Muscle of leg (tissue), 3 donors: ENCODE measurements at regions not wholly inside any gene's neighbourhood (a gene's known extent, or its start where the extent isn't known, plus 50 kb on each side); places are given as distances from the start of the nearest gene placed in this dataset.

Source experiments
- DNase-seq: peaks from one replicate; pipeline ENCODE4 v3.0.0; 2013
- H3K27ac ChIP-seq: one replicate; pipeline ENCODE4 v1.5.1; 2013; ENCODE audit warnings: mild to moderate bottlenecking, low read length, control low read depth
- H3K27me3 ChIP-seq: one replicate; pipeline ENCODE4 v1.6.1; 2013; ENCODE audit warnings: low read length; ENCODE audit not compliant: control insufficient read depth, insufficient read depth
- H3K36me3 ChIP-seq: one replicate; pipeline ENCODE4 v1.6.1; 2013; ENCODE audit warnings: low read length; ENCODE audit not compliant: control insufficient read depth, insufficient read depth
- H3K4me1 ChIP-seq: one replicate; pipeline ENCODE4 v1.6.1; 2013; ENCODE audit warnings: low read length; ENCODE audit not compliant: control insufficient read depth, insufficient read depth
- H3K4me3 ChIP-seq: one replicate; pipeline ENCODE4 v1.5.1; 2013; ENCODE audit warnings: low read length, control low read depth
- H3K9me3 ChIP-seq: replicated peaks from 2 replicates; pipeline ENCODE4 v1.6.1; 2013; ENCODE audit warnings: low read depth, low read length; ENCODE audit not compliant: control insufficient read depth
- WGBS: methylation state at CpG from one replicate; pipeline ENCODE4 v1.1.5; 2013; ENCODE audit warnings: missing lambda C conversion rate; ENCODE audit not compliant: insufficient coverage; 5-methylcytosine and 5-hydroxymethylcytosine counted together

- no peaks in the 10 kb centered on the region for H3K4me1 ChIP-seq
- no peak overlapping the region for H3K4me3 ChIP-seq
- H3K27ac ChIP-seq = no peak overlapping the region
- peaks cover 3% of the 10 kb centered on the region for H3K9me3 ChIP-seq
- peak; percentile 12 for DNase-seq
- H3K27me3 ChIP-seq = no peaks in the 10 kb centered on the region
- H3K36me3 ChIP-seq = no peaks in the 10 kb centered on the region
Observed at GRCh38 chr13:83825676-83826075, 56.6 kb downstream of the SLITRK1 start.

DNA sequence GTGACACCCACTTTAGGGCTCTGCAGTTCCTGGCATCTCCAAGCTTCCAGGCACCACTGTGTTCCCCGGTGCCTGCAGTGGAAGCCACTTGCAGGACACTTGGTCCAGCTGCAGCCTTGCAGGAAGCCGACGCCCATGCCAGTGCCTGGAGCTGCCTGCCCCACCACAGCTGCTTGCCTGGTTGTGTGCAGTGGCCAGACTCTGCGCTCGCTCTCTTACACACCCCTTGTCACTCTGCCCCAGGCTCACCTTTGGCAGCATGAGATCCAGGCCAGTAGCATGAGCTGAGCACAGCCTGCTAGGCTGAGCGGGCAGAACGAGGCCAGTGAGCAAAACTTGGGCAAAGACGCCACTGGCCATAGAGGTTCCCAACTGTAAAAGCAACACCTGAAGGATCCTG, 57.7 kb downstream of the SLITRK1 start:
- peaks cover 3% of the 10 kb centered on the region for H3K9me3 ChIP-seq
- H3K4me3 ChIP-seq = no peak overlapping the region
- no peaks in the 10 kb centered on the region for H3K4me1 ChIP-seq
- WGBS = 92% methylated on average over 6 of the region's 8 CpGs
- H3K27ac ChIP-seq = no peak overlapping the region
- DNase-seq = no peak
- no peaks in the 10 kb centered on the region for H3K27me3 ChIP-seq
- no peaks in the 10 kb centered on the region for H3K36me3 ChIP-seq

DNA sequence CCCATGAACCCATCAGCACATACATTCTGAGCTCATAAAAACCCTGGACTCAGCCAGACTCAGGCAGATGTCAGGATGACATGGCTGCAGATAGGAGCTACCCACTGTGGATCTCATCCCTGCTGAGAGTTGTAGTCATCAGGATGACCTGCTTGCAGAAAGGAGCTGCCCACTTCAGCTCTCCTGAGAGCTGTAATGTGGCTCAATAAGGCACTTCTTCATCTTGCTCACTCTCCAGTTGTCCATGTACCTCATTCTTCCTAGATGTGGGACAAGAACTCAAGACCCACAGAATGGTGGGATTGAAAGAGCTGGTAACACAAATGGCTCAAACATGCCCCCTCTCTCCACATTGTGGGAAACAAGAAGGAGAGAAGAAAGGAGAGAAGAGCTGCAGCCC, 58.2 kb downstream of the SLITRK1 start:
- Histone ChIP-seq H3K4me1 (no peaks in the 10 kb centered on the region), H3K36me3 (no peaks in the 10 kb centered on the region), H3K4me3 (no peak overlapping the region), H3K9me3 (peaks cover 3% of the 10 kb centered on the region), H3K27me3 (no peaks in the 10 kb centered on the region), H3K27ac (no peak overlapping the region)
- DNase-seq = no peak

DNA sequence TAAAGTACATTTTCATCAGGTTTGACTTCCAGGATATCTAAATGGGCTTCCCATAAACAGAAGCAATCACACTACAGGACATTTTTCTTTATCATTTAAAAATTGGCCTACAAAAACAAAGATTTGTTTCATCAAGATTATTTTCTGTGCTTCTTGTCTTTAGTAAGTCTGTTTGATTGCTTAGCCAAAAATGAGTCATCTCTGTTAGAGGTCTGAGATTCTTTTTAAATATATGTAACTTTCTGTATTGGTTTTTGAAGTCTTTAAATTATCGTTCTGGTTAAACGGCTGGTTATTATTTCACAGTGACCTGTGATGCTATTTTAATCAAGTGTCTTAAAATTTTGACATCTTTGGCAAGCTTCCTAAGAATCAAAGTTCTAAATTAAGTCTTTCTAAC, 62.7 kb downstream of the SLITRK1 start:
- H3K9me3 ChIP-seq = peaks cover 3% of the 10 kb centered on the region
- no peak overlapping the region for H3K27ac ChIP-seq
- no peaks in the 10 kb centered on the region for H3K4me1 ChIP-seq
- DNase-seq = no peak
- H3K4me3 ChIP-seq = no peak overlapping the region
- no peaks in the 10 kb centered on the region for H3K36me3 ChIP-seq
- no CpG with 5 or more reads among the region's 2 CpGs for WGBS
- no peaks in the 10 kb centered on the region for H3K27me3 ChIP-seq

DNA sequence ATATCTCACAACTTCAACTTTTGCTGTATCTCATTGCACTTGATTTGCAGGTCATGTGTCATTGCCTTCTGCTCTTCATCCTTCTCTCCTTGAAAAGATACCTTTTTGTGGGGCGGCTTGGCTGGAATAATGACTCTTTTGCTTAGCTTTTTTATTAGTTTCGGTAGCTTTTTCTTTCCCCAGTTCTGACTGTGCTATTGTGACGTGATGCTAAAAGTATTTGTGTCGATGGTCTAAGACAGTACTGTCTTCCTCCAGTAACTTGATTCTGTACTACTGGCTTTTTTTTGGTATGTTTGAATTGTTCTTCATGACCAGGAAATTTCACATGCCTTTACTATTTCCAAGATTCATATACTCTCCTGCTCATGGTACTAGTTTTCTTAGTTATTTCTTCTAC, 63.1 kb downstream of the SLITRK1 start:
- no CpG with 5 or more reads among the region's 4 CpGs for WGBS
- H3K9me3 ChIP-seq = peaks cover 2% of the 10 kb centered on the region
- no peak overlapping the region for H3K27ac ChIP-seq
- no peaks in the 10 kb centered on the region for H3K36me3 ChIP-seq
- H3K4me3 ChIP-seq = no peak overlapping the region
- H3K27me3 ChIP-seq = no peaks in the 10 kb centered on the region
- no peak for DNase-seq
- H3K4me1 ChIP-seq = no peaks in the 10 kb centered on the region

GRCh38 chr13:83816081-83816480, 66.2 kb downstream of the SLITRK1 start:
- Histone ChIP-seq H3K27me3 (no peaks in the 10 kb centered on the region), H3K27ac (no peak overlapping the region), H3K4me1 (no peaks in the 10 kb centered on the region), H3K36me3 (no peaks in the 10 kb centered on the region), H3K9me3 (no peaks in the 10 kb centered on the region), H3K4me3 (no peak overlapping the region)
- no peak for DNase-seq
- no CpG with 5 or more reads among the region's 2 CpGs for WGBS

GRCh38 chr13:83815598-83815997, 66.7 kb downstream of the SLITRK1 start:
- H3K9me3 ChIP-seq = no peaks in the 10 kb centered on the region
- H3K36me3 ChIP-seq = no peaks in the 10 kb centered on the region
- no peak overlapping the region for H3K4me3 ChIP-seq
- WGBS = no CpG with 5 or more reads among the region's 1 CpG
- H3K27me3 ChIP-seq = no peaks in the 10 kb centered on the region
- H3K4me1 ChIP-seq = no peaks in the 10 kb centered on the region
- DNase-seq = no peak
- H3K27ac ChIP-seq = no peak overlapping the region

GRCh38 chr13:83810136-83810535, 72.1 kb downstream of the SLITRK1 start:
- H3K27me3 ChIP-seq = no peaks in the 10 kb centered on the region
- H3K4me3 ChIP-seq = no peak overlapping the region
- WGBS = no CpG with 5 or more reads among the region's 2 CpGs
- H3K27ac ChIP-seq = no peak overlapping the region
- H3K4me1 ChIP-seq = no peaks in the 10 kb centered on the region
- H3K36me3 ChIP-seq = no peaks in the 10 kb centered on the region
- H3K9me3 ChIP-seq = no peaks in the 10 kb centered on the region
- no peak for DNase-seq

DNA sequence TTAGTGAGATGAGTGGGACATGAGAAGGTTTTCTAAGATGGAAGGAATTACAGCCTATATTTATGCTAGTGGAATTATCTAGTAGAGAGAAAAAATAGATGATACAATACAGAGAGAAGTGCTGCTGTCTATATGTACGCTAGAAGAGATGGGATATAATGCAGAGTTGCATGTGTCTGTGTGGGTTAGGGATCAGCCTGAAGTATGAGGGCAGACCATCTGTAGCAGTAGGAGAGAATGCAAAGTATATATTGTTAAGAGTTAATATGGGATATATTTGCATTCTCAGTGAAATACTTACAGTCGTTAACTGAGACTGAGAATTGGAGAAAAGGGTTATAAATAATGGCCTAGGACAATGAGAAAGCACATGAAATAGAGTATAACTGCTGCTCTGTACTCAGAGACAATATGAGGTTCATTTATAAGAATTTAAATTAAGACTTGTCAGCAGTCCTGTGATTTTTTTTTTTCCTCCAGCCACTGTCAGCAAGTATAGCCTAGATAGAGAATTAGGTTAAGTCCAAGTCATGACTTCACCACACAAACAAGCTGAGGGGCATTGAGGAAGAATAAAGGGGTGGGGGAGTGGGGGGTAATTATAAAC, 77.8 kb downstream of the SLITRK1 start:
- WGBS = 80% methylated on average over 1 of the region's 2 CpGs
- Histone ChIP-seq H3K27ac (no peak overlapping the region), H3K9me3 (no peaks in the 10 kb centered on the region), H3K27me3 (no peaks in the 10 kb centered on the region), H3K4me3 (no peak overlapping the region), H3K36me3 (no peaks in the 10 kb centered on the region), H3K4me1 (no peaks in the 10 kb centered on the region)
- DNase-seq = no peak

- Histone ChIP-seq H3K4me3 (no peak overlapping the region), H3K27me3 (no peaks in the 10 kb centered on the region), H3K9me3 (no peaks in the 10 kb centered on the region), H3K4me1 (no peaks in the 10 kb centered on the region), H3K27ac (no peak overlapping the region), H3K36me3 (no peaks in the 10 kb centered on the region)
- DNase-seq = no peak
- WGBS = no CpG with 5 or more reads among the region's 1 CpG
Observed at GRCh38 chr13:83798731-83799130, 83.5 kb downstream of the SLITRK1 start.

DNA sequence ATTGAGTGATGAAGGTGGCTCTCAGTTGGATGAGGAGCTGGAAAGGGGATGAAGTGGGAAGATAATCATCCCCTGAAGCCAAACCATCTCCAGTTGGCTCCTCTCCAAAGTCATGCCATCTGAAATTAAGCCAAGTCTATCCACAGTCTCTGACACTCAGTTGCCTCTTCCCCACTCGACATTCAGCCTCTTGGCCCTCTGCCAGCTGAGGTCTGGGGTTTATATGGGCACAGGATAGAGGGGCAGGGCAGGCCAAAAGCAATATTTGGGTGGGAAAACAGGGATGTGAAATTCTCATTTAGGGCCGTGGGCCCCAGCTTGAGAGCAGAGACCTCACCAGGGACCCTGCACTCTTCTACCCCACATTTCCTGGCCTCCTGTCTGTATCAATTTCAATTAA, 85.9 kb downstream of the SLITRK1 start:
- H3K27ac ChIP-seq = no peak overlapping the region
- H3K36me3 ChIP-seq = no peaks in the 10 kb centered on the region
- DNase-seq = no peak
- H3K4me1 ChIP-seq = no peaks in the 10 kb centered on the region
- no CpG with 5 or more reads among the region's 2 CpGs for WGBS
- no peaks in the 10 kb centered on the region for H3K9me3 ChIP-seq
- H3K4me3 ChIP-seq = no peak overlapping the region
- H3K27me3 ChIP-seq = no peaks in the 10 kb centered on the region
